ENCODE measurements at regions not wholly inside any gene's neighbourhood (a gene's known extent, or its start where the extent isn't known, plus 50 kb on each side); places are given as distances from the start of the nearest gene placed in this dataset.

GRCh38 chr4:13706120-13706519 lies 78.6 kb upstream of the BOD1L1 start:
- no peak overlapping the region for H3K27ac Mint-ChIP-seq (ENCODE audit: unreplicated experiment)
- no peaks in the 10 kb centered on the region for H3K27me3 Mint-ChIP-seq (ENCODE audit: unreplicated experiment)
- TF ChIP-seq CTCF (IDR thresholded peaks at IDR 0.05; ENCODE audit: partially characterized antibody, unreplicated experiment), result no peak
- no peaks in the 10 kb centered on the region for H3K9me3 Mint-ChIP-seq (ENCODE audit: unreplicated experiment)
- DNase-seq, result no peak
- H3K36me3 Mint-ChIP-seq (ENCODE audit: unreplicated experiment), result no peaks in the 10 kb centered on the region
- H3K4me1 Mint-ChIP-seq (ENCODE audit: low read depth, unreplicated experiment), result no peaks in the 10 kb centered on the region
- no peak overlapping the region for H3K4me3 Mint-ChIP-seq (ENCODE audit: unreplicated experiment)

GRCh38 chr4:13706716-13707115 lies 79.2 kb upstream of the BOD1L1 start:
- no peak for TF ChIP-seq CTCF (IDR thresholded peaks at IDR 0.05; ENCODE audit: partially characterized antibody, unreplicated experiment)
- DNase-seq, result no peak
- Mint-ChIP-seq H3K27me3 (ENCODE audit: unreplicated experiment) (no peaks in the 10 kb centered on the region), H3K4me3 (ENCODE audit: unreplicated experiment) (no peak overlapping the region), H3K4me1 (ENCODE audit: low read depth, unreplicated experiment) (no peaks in the 10 kb centered on the region), H3K36me3 (ENCODE audit: unreplicated experiment) (no peaks in the 10 kb centered on the region), H3K27ac (ENCODE audit: unreplicated experiment) (no peak overlapping the region), H3K9me3 (ENCODE audit: unreplicated experiment) (no peaks in the 10 kb centered on the region)

- no peaks in the 10 kb centered on the region for H3K4me1 Mint-ChIP-seq (ENCODE audit: low read depth, unreplicated experiment)
- no peak for TF ChIP-seq CTCF (IDR thresholded peaks at IDR 0.05; ENCODE audit: partially characterized antibody, unreplicated experiment)
- no peak overlapping the region for H3K4me3 Mint-ChIP-seq (ENCODE audit: unreplicated experiment)
- no peaks in the 10 kb centered on the region for H3K36me3 Mint-ChIP-seq (ENCODE audit: unreplicated experiment)
- no peaks in the 10 kb centered on the region for H3K9me3 Mint-ChIP-seq (ENCODE audit: unreplicated experiment)
- no peak for DNase-seq
- no peak overlapping the region for H3K27ac Mint-ChIP-seq (ENCODE audit: unreplicated experiment)
- no peaks in the 10 kb centered on the region for H3K27me3 Mint-ChIP-seq (ENCODE audit: unreplicated experiment)
These were observed 82.8 kb upstream of the BOD1L1 start for GRCh38 chr4:13710246-13710885.

GRCh38 chr4:13711233-13711785 lies 83.8 kb upstream of the BOD1L1 start:
- Mint-ChIP-seq H3K4me3 (ENCODE audit: unreplicated experiment) (no peak overlapping the region), H3K4me1 (ENCODE audit: low read depth, unreplicated experiment) (no peaks in the 10 kb centered on the region), H3K27ac (ENCODE audit: unreplicated experiment) (no peak overlapping the region), H3K36me3 (ENCODE audit: unreplicated experiment) (no peaks in the 10 kb centered on the region), H3K9me3 (ENCODE audit: unreplicated experiment) (no peaks in the 10 kb centered on the region), H3K27me3 (ENCODE audit: unreplicated experiment) (no peaks in the 10 kb centered on the region)
- no peak for TF ChIP-seq CTCF (IDR thresholded peaks at IDR 0.05; ENCODE audit: partially characterized antibody, unreplicated experiment)
- DNase-seq, result no peak

- Mint-ChIP-seq H3K36me3 (ENCODE audit: unreplicated experiment) (no peaks in the 10 kb centered on the region), H3K27ac (ENCODE audit: unreplicated experiment) (no peak overlapping the region), H3K4me3 (ENCODE audit: unreplicated experiment) (no peak overlapping the region), H3K27me3 (ENCODE audit: unreplicated experiment) (peaks cover 2% of the 10 kb centered on the region), H3K9me3 (ENCODE audit: unreplicated experiment) (no peaks in the 10 kb centered on the region), H3K4me1 (ENCODE audit: low read depth, unreplicated experiment) (no peaks in the 10 kb centered on the region)
- DNase-seq, result no peak
- no peak for TF ChIP-seq CTCF (IDR thresholded peaks at IDR 0.05; ENCODE audit: partially characterized antibody, unreplicated experiment)
These were observed 94.4 kb upstream of the BOD1L1 start for GRCh38 chr4:13721894-13722293.

Measured in glutamatergic neuron (in vitro differentiated cells).